ENCODE measurements at regions not wholly inside any gene's neighbourhood (a gene's known extent, or its start where the extent isn't known, plus 50 kb on each side); places are given as distances from the start of the nearest gene placed in this dataset.

- Histone ChIP-seq H3K23ac (ENCODE audit: low read depth, low read length) (no peak overlapping the region), H3K27me3 (ENCODE audit: control insufficient read depth, insufficient read depth, low read length) (peaks cover 15% of the 10 kb centered on the region), H3K4me3 (ENCODE audit: insufficient read depth, low read depth, low read length) (no peak overlapping the region), H3K4me2 (ENCODE audit: low read depth, low read length) (no peak overlapping the region), H4K8ac (ENCODE audit: low read depth in 2 of 2, low read length in 2 of 2) (no peak overlapping the region), H2BK120ac (ENCODE audit: low read depth, low read length) (no peak overlapping the region), H3K4ac (ENCODE audit: low read depth, low read length) (no peak overlapping the region), H3K79me1 (ENCODE audit: low read depth in 1 of 2, low read length in 2 of 2) (no peaks in the 10 kb centered on the region), H4K20me1 (ENCODE audit: insufficient read depth, low read length) (no peaks in the 10 kb centered on the region), H2BK5ac (ENCODE audit: low read depth, low read length, poor library complexity, severe bottlenecking) (no peak overlapping the region), H3K9me1 (ENCODE audit: insufficient read depth, low read length) (no peaks in the 10 kb centered on the region; the same call in 1 of the 2 replicates), H3K36me3 (ENCODE audit: control insufficient read depth, insufficient read depth, low read length) (no peaks in the 10 kb centered on the region), H3K14ac (replicated peaks; ENCODE audit: low read depth, low read length) (no peak overlapping the region), H2AK5ac (ENCODE audit: low read depth, low read length) (peak overlapping the region; percentile 54; the same call in 1 of the 2 replicates), H2AK9ac (replicated peaks; ENCODE audit: low read depth, low read length, poor library complexity) (no peak overlapping the region), H3K9me3 (ENCODE audit: control insufficient read depth, insufficient read depth, low read length) (no peaks in the 10 kb centered on the region), H3K9ac (ENCODE audit: low read depth, low read length) (no peak overlapping the region), H3K56ac (ENCODE audit: extremely low read depth, insufficient read depth, low read length) (no peak overlapping the region), H3K4me1 (ENCODE audit: control insufficient read depth, insufficient read depth, low read length) (peaks cover 2% of the 10 kb centered on the region; the same call in 1 of the 2 replicates), H2AFZ (replicated peaks; ENCODE audit: low read length, poor library complexity) (no peak overlapping the region), H3K27ac (ENCODE audit: insufficient read depth, low read length) (no peak overlapping the region), H4K5ac (ENCODE audit: low read depth, low read length) (no peak overlapping the region; the same call in 1 of the 2 replicates), H3K18ac (ENCODE audit: low read depth, low read length) (no peak overlapping the region; the same call in 1 of the 2 replicates), H2BK15ac (ENCODE audit: low read depth, low read length) (no peak overlapping the region), H2BK20ac (ENCODE audit: low read depth, low read length) (peak overlapping the region; percentile 41), H4K91ac (ENCODE audit: insufficient read depth, low read depth, low read length) (no peak overlapping the region)
- TF ChIP-seq MAFK (IDR thresholded peaks at IDR 0.05; ENCODE audit: low read depth, low read length): no peak
- TF ChIP-seq RAD21 (IDR thresholded peaks at IDR 0.05; ENCODE audit: low read length): 0 out of 2 replicates have a peak, but pooled peaks have one; percentile 12
- DNase-seq (no peak), ATAC-seq (ENCODE audit: low read depth) (no peak; the same call in none of the 2 replicates)
- intact Hi-C loops (cut with micrococcal nuclease): loop anchor here (1.0 kb wide), 1 partner anchor 64 kb away; no protein-coding TSS in a partner anchor
- ChIA-PET CTCF (interaction anchor here (1.0 to 1.5 kb wide), 4 partner anchors 114 to 174 kb away, joined by 3 read pairs; no protein-coding TSS in a partner anchor), POLR2A (ENCODE audit: unreplicated experiment) (no interaction called here)
- in situ Hi-C loops (cut with MboI; ENCODE audit: low sequenced_read_pairs): loop anchor here (5.0 kb wide), 1 partner anchor 152 kb away; no protein-coding TSS in a partner anchor
- no TSS peak for BruUV-seq (replicated peaks)
- WGBS, 2 experiments (ENCODE audit: extremely low coverage in 2 of 2, insufficient read length in 1 of 2): 73% methylated on average over 2 of the region's 6 CpGs; no CpG with 5 or more reads in 1 of the 2 experiments
- dilution Hi-C loops (cut with HindIII; ENCODE audit: low sequenced_read_pairs, unreplicated experiment): no loop called here
Measured at GRCh38 chr2:105518897-105519296, 120.0 kb upstream of the FHL2 start.
